ENCODE measurements at regions not wholly inside any gene's neighbourhood (a gene's known extent, or its start where the extent isn't known, plus 50 kb on each side); places are given as distances from the start of the nearest gene placed in this dataset.
A peak's percentile ranks its signal among the peaks of the same experiment; 100 is the strongest.
"Not testable (repeated sequence)": the region's sequence is repeated elsewhere in the genome, so short reads cannot be mapped to it uniquely, and the experiment has no call there.

- DNase-seq (ENCODE audit: low spot score) = no peak
Observed at GRCh38 chr7:114364151-114364550, 50.5 kb upstream of the FOXP2 start.

- no peak for DNase-seq (ENCODE audit: low spot score)
Observed at GRCh38 chr7:114363292-114363691, 51.3 kb upstream of the FOXP2 start.

- DNase-seq (ENCODE audit: low spot score) = no peak
Observed at GRCh38 chr7:114358911-114359310, 55.7 kb upstream of the FOXP2 start.

- DNase-seq (ENCODE audit: low spot score) = no peak
Observed at GRCh38 chr7:114356133-114356532, 58.5 kb upstream of the FOXP2 start.

GRCh38 chr7:114354306-114354705 is 60.3 kb upstream of the FOXP2 start:
- no peak for DNase-seq (ENCODE audit: low spot score)

- no peak for DNase-seq (ENCODE audit: low spot score)
Observed at GRCh38 chr7:114345494-114345893, 69.1 kb upstream of the FOXP2 start.

- no peak for DNase-seq (ENCODE audit: low spot score)
Observed at GRCh38 chr7:114343949-114344708, 70.5 kb upstream of the FOXP2 start.

GRCh38 chr7:114342431-114343179 is 72.0 kb upstream of the FOXP2 start:
- DNase-seq (ENCODE audit: low spot score) = no peak

GRCh38 chr7:114341648-114342047 is 73.0 kb upstream of the FOXP2 start:
- no peak for DNase-seq (ENCODE audit: low spot score)

GRCh38 chr7:114334989-114335388 is 79.6 kb upstream of the FOXP2 start:
- peak; percentile 9 for DNase-seq (ENCODE audit: low spot score)

- not testable (repeated sequence) for DNase-seq (ENCODE audit: low spot score)
Observed at GRCh38 chr7:114329458-114329857, 85.2 kb upstream of the FOXP2 start.

GRCh38 chr7:114317450-114318098 is 97.0 kb upstream of the FOXP2 start:
- DNase-seq (ENCODE audit: low spot score) = no peak

- DNase-seq (ENCODE audit: low spot score) = no peak
Observed at GRCh38 chr7:114312649-114313048, 102.0 kb upstream of the FOXP2 start.

- peak; percentile 13 for DNase-seq (ENCODE audit: low spot score)
Observed at GRCh38 chr7:114310345-114311110, 104.1 kb upstream of the FOXP2 start.

- DNase-seq (ENCODE audit: low spot score) = no peak
Observed at GRCh38 chr7:114309729-114310128, 104.9 kb upstream of the FOXP2 start.

GRCh38 chr7:114303301-114303700 is 111.3 kb upstream of the FOXP2 start:
- DNase-seq (ENCODE audit: low spot score) = no peak

GRCh38 chr7:114302858-114303257 is 111.8 kb upstream of the FOXP2 start:
- no peak for DNase-seq (ENCODE audit: low spot score)

GRCh38 chr7:114298011-114298410 is 116.6 kb upstream of the FOXP2 start:
- DNase-seq (ENCODE audit: low spot score) = no peak

- no peak for DNase-seq (ENCODE audit: low spot score)
Observed at GRCh38 chr7:114297121-114297520, 117.5 kb upstream of the FOXP2 start.

GRCh38 chr7:114295522-114295921 is 119.1 kb upstream of the FOXP2 start:
- no peak for DNase-seq (ENCODE audit: low spot score)

GRCh38 chr7:114294036-114294435 is 120.6 kb upstream of the FOXP2 start:
- no peak for DNase-seq (ENCODE audit: low spot score)
